ENCODE measurements at regions not wholly inside any gene's neighbourhood (a gene's known extent, or its start where the extent isn't known, plus 50 kb on each side); places are given as distances from the start of the nearest gene placed in this dataset.

- TF ChIP-seq, protein P1, sequence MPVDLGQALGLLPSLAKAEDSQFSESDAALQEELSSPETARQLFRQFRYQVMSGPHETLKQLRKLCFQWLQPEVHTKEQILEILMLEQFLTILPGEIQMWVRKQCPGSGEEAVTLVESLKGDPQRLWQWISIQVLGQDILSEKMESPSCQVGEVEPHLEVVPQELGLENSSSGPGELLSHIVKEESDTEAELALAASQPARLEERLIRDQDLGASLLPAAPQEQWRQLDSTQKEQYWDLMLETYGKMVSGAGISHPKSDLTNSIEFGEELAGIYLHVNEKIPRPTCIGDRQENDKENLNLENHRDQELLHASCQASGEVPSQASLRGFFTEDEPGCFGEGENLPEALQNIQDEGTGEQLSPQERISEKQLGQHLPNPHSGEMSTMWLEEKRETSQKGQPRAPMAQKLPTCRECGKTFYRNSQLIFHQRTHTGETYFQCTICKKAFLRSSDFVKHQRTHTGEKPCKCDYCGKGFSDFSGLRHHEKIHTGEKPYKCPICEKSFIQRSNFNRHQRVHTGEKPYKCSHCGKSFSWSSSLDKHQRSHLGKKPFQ (CRISPR knock-in tag; IDR thresholded peaks at IDR 0.05; ENCODE audit: insufficient replicate concordance): no peak
- TF ChIP-seq ZMAT3 (CRISPR knock-in tag; conservative IDR thresholded peaks at IDR 0.05) (0 out of 2 replicates have a peak, but pooled peaks have one; percentile 43), MTF2 (CRISPR knock-in tag; IDR thresholded peaks at IDR 0.05; ENCODE audit: borderline replicate concordance) (no peak), MEIS2 (CRISPR knock-in tag; IDR thresholded peaks at IDR 0.05) (0 out of 2 replicates have a peak, but pooled peaks have one; percentile 21), FOXJ3 (CRISPR knock-in tag; IDR thresholded peaks at IDR 0.05; ENCODE audit: borderline replicate concordance) (no peak), ZNF564 (CRISPR knock-in tag; IDR thresholded peaks at IDR 0.05) (no peak), TARDBP (CRISPR knock-in tag; IDR thresholded peaks at IDR 0.05) (no peak), ZEB1 (IDR thresholded peaks at IDR 0.05; ENCODE audit: insufficient replicate concordance, low read depth) (no peak), EED (CRISPR knock-in tag; IDR thresholded peaks at IDR 0.05) (no peak), RFXAP (CRISPR knock-in tag; IDR thresholded peaks at IDR 0.05; ENCODE audit: borderline replicate concordance) (no peak), NFATC3 (CRISPR knock-in tag; IDR thresholded peaks at IDR 0.05) (no peak), AFF4 (CRISPR knock-in tag; IDR thresholded peaks at IDR 0.05) (no peak), DPF2 (CRISPR knock-in tag; IDR thresholded peaks at IDR 0.05; ENCODE audit: borderline replicate concordance, low read depth) (no peak), ZNF775 (CRISPR knock-in tag; IDR thresholded peaks at IDR 0.05; ENCODE audit: borderline replicate concordance) (no peak), JUN (CRISPR knock-in tag; IDR thresholded peaks at IDR 0.05) (no peak), FOSL1 (CRISPR knock-in tag; IDR thresholded peaks at IDR 0.05; ENCODE audit: borderline replicate concordance) (no peak)
- TF ChIP-seq, protein P2, sequence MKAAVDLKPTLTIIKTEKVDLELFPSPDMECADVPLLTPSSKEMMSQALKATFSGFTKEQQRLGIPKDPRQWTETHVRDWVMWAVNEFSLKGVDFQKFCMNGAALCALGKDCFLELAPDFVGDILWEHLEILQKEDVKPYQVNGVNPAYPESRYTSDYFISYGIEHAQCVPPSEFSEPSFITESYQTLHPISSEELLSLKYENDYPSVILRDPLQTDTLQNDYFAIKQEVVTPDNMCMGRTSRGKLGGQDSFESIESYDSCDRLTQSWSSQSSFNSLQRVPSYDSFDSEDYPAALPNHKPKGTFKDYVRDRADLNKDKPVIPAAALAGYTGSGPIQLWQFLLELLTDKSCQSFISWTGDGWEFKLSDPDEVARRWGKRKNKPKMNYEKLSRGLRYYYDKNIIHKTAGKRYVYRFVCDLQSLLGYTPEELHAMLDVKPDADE (CRISPR knock-in tag; IDR thresholded peaks at IDR 0.05): no peak
- TF ChIP-seq, protein P3, sequence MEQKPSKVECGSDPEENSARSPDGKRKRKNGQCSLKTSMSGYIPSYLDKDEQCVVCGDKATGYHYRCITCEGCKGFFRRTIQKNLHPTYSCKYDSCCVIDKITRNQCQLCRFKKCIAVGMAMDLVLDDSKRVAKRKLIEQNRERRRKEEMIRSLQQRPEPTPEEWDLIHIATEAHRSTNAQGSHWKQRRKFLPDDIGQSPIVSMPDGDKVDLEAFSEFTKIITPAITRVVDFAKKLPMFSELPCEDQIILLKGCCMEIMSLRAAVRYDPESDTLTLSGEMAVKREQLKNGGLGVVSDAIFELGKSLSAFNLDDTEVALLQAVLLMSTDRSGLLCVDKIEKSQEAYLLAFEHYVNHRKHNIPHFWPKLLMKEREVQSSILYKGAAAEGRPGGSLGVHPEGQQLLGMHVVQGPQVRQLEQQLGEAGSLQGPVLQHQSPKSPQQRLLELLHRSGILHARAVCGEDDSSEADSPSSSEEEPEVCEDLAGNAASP (CRISPR knock-in tag; IDR thresholded peaks at IDR 0.05; ENCODE audit: borderline replicate concordance): peak; percentile 52; the same call in 1 of the 2 replicates
- TF ChIP-seq, protein P4, sequence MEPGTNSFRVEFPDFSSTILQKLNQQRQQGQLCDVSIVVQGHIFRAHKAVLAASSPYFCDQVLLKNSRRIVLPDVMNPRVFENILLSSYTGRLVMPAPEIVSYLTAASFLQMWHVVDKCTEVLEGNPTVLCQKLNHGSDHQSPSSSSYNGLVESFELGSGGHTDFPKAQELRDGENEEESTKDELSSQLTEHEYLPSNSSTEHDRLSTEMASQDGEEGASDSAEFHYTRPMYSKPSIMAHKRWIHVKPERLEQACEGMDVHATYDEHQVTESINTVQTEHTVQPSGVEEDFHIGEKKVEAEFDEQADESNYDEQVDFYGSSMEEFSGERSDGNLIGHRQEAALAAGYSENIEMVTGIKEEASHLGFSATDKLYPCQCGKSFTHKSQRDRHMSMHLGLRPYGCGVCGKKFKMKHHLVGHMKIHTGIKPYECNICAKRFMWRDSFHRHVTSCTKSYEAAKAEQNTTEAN (CRISPR knock-in tag; conservative IDR thresholded peaks at IDR 0.05): no peak
These were observed 111.3 kb upstream of the LNX1 start (continued) for GRCh38 chr4:53702334-53703266.
